HG03097 (cell line): ENCODE measurements at regions not wholly inside any gene's neighbourhood (a gene's known extent, or its start where the extent isn't known, plus 50 kb on each side); places are given as distances from the start of the nearest gene placed in this dataset.

Experiments
- ATAC-seq: cut with Tn5 transposase; IDR thresholded peaks from one replicate; pipeline ENCODE4 v1.9.1; 2021; ENCODE audit not compliant: unreplicated experiment, low FRiP score

DNA sequence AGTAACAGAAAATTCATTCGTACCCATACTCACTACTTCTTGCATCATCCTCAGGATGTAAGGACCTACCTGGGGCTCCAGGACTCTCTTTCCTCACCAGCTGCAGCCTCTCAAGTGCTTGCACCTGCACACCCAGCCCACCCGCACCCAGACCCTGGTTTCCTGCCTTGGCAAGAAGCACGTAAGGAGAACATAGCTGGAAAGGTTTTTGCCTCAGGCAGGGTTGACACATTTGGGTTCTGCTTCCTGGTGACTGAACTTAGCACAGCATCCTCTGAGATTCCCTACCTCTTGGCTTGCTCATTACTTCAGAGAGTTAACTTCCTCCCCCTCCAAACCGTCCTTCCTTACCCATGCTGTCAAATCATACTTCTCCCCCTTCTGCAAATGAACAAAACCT lies 556.9 kb downstream of the CD83 start:
- no peak for ATAC-seq

DNA sequence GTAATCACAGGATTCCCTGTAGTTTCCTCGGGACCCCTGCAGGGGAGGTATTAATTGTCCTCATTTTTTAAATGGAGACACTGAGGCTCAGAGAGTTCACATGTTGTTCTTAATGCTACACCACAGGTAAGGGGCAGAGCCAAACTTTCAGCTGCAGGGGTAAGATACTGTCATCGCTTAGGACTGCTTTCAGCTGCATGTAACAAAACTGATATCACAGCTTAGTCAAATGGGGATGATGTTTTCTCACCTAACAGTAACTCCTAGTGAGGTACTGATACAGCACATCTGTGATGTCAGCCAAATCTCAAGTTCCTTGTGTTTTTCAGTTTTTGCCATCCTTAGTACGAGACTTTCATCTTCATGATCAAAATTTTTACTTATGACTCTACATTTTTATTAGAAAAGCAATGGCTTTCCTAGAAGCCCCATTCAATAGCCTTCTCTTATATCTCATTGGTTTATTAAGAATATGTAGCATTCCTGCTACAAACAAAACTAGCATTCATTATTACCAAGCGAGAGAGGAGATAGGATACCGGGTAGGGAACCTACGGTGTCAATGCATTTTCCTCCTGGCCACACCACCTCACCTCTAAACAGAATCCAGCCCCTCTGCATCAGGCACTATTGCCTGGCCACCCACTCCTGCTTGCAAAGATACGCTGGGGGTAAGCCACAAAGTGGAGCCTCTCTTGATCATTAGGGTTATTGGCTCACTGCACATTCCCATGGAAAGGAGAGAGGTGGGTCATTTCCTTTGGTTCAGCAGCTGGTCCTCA lies 557.5 kb downstream of the CD83 start:
- ATAC-seq = no peak

DNA sequence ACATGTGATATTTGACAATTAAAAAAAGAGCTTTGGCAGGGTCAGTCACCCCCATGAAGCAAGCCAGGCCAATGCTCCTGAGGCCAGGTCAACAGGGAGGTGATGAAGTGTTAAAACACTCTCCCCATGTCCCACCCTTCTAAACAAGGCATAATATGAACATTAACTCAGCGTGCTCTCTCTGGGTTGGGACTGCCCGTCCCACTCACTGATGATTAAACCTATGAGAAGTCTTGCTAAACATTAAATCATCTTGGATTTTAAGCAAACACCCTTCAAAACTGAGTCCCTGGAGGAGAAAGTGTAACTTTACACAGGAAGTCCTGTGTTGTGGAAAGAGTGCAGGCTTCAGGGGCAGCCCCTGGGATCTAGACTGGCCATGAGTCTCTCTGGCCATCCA lies 558.5 kb downstream of the CD83 start:
- ATAC-seq = no peak

DNA sequence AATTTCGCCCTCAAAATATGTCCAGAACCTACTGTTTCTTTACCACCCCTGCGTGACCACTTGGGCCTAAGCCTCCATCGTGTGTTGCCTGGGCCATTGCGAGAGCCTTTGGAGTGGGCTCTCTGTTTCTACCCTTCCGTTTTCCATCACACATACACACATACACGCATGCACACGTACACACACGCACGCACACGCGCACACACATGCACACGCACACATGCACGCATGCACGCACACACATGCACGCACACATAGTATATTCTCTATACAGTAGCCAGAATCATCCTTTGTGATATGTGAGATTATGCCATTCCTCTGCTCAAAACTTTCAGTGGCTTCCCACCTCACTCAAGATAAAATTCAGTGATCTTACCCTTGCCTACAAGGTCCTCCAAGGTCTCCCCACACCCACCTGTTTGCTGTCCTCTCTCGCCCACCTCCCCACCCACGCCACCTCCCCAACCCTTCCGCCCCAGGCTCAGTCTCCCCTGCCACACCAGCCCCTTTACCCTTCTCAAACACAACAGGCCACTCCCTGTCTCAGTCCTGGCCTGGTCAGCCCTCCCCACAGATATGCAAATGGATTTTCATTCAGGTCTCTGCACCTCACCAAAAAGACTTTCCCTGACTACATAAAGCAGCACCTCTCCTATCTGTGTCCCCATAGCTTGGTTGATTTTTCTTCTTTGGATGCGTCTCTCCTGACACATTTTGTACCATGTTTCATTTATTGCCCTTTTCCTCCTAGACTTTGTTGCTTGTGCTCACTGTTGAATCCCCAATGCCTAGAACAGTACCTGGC lies 559.6 kb downstream of the CD83 start:
- ATAC-seq = no peak

DNA sequence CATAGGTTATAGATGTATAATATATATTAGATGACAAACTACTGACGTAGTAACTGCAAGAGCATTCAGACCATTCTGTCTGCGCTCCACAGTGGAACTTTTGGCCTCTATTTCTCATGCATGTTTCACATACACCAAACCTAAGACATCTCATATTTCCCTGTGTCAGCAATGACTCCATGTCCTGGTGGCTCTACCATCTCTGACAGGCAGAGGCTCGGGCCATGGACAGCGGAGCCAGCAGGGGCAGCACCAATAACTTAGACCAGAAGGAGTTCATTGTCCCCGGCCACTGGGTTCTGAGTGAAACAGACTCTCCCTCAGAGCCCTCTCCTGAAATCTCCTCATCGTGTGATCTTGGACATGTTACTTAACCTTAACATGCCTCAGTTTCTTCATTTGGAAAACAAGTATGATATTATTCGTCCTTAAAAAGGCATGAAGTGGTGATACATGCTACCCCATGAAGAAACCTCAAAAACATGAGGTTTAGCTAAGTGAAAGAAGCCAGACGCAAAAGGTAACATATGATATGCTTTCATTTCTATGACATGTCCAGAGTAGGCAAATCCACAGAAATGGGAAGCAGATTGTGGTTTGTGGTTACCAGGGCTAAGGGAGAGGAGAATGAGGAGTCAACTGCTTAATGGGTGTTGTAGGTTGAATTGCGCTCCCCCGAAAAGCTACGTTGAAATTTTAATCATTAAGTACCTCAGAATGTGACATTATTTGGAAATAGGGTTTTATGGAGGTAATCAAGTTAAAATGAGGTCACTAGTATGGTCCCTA lies 564.0 kb upstream of the JARID2 start:
- no peak for ATAC-seq

DNA sequence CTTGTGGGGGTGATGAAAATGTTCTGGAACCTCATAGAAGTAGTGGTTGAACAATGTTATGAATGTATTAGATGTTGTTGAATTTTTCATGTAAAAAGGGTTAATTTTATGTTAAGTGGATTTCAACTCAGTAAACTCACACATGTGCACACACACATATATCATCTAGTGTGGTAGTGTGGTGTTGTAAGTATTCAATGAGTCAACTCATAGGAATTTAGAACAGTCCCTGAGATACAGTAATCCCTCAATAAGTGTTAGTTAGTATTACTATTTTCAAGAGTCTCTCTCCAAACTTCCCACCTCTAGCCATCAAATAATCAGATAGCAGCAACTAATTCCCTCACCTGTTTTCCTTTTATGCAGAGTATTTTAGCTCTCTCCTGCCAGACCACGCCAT lies 563.1 kb upstream of the JARID2 start:
- no peak for ATAC-seq

DNA sequence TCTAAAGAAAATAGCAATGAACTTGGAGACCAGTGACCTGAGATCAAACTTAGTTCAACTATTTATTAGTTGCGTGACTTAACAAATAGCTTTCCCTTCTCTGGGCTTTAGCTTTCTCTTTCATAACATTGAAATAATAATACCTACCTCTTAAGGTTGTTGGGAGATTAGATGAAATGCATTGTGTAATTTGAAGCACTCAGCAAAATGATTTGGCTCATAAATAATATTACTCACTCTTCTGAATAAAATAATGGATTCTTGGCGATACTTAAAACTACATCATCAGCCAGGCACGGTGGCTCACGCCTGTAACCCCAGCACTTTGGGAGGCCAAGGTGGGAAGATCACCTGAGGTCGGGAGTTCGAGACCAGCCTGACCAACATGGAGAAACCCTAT lies 556.2 kb upstream of the JARID2 start:
- no peak for ATAC-seq

DNA sequence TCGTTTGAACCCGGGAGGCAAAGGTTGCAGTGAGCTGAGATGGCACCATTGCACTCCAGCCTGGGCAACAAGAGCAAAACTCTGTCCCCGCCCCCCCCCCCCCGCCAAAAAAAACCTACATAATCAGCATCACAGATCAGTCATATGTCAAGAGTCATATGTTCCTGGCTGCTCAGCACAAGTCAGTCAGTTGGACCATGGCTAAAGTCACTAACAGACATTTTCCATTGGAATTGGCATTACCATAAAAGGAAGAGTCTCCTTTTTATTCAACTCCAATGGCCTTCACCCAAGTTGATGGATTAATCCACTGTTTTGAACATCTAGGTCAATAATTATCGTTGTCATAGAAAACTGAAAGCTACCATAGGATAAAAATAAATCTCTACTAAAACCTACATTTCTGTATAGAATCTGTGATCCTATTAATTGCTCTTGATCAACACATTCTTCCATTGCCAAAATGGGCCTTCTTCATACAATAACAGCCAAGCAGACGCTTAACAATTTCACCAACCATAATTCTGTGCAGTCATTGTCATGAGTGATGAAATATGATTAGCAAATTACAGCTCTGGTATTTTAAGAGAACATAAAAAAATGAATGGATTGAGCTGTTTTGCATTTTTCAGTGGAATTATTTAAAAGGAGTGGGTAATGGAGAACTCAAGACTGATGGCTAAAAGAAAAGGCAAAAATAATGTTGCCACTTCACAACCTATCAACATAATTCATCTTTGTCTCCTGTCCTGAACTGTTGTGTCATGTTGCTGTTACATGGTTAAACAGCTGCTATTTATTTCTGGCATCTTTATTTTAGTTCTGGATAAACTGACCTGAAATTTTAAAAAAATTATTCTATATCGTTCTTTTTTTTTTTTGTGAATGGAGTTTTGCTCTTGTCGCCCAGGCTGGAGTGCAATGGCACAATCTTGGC lies 555.5 kb upstream of the JARID2 start:
- ATAC-seq = no peak

DNA sequence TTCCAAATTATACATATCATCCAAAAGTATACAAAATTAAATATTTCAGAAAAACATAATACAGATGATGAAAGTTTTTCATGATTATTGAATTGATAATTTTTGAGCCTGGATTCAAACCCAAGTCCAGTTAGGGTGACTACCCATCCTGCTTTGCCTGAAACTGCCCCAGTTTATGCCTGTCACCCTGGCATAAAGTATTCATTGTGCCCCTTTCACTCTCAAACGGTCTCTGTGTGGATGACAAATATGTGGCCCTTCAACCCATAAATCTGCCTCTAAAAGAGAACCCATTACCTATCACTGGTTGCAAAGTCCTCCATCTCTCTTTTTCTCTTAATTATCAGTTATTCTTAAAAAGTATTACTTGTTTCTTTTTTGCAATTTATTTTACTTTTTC lies 553.7 kb upstream of the JARID2 start:
- no peak for ATAC-seq

DNA sequence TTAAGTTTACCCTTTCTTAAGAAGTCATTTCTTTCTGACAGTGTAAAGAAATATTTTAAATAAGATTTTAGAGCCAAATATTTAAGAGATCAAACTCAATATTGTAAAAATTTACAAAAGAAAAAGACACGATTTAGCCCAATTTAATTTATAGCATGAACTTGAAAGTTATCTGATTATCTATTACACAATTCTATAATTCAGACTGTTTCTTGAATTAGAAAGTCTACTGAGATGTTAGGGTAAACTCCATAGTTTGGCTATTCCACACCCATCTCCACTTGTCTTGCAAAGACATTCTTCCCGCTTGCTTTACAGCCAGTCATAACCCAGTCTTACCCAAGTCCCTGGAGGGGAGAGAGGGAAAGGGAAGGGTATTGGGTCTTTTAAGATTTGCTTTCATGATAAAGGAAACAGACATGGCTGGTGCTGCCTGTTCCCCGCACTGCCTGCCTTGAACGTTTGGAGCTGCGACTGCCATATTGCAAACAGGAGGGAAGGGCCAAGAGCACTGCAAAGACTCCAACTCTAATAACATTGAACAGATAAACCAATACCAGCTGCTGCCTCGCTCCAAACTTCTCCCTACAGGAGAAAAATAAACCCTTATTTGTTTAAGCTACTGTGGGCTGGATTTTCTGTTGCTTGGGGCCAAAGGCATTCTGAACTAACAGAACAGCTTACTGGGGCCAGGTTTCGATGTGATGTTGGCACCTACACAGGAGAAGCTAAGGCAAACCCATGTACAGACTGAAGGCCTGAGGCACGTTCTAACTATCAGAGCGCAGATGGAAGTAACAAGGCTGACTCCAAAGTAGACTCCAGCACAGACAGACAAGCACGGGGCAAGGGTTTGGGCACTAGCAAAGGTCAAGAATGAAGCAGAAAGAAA lies 552.3 kb upstream of the JARID2 start:
- ATAC-seq = no peak

DNA sequence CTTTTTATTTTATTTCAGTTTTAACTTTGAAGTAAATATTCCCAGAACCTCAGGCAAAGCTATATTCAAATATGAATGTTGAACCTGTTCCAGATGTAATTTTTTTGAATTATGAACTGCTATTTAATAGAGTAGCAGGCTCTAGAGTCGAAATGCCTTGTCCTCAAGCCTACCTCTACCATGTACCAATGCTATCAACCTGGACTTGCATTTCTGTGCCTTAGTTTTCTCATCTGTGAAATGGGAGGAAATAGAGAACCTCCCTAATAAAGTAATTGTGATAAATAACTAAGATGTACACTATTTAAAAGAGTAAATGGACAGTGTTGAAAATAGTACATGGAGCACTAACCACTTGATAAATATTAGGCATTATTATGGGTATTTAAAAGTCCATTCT lies 551.6 kb upstream of the JARID2 start:
- no peak for ATAC-seq

DNA sequence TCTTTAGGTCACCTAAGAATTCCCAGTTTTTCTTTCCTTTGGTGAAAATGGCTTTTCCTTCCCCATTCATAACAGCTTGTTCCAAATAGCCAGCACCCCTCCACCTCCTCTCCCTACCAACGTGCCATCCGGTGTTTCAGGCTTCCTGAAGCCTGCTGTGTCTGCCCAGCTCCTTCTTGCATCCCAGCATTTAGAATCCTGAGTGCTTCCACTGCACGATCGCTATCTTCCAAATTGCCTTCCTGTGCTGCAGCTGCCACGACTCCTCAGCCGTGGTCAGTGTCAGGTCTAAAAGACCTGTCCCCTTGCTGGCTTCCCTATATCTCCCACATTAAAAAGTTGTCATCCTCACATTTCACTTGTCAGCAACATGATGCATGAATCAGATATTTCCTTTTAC lies 550.3 kb upstream of the JARID2 start:
- no peak for ATAC-seq

DNA sequence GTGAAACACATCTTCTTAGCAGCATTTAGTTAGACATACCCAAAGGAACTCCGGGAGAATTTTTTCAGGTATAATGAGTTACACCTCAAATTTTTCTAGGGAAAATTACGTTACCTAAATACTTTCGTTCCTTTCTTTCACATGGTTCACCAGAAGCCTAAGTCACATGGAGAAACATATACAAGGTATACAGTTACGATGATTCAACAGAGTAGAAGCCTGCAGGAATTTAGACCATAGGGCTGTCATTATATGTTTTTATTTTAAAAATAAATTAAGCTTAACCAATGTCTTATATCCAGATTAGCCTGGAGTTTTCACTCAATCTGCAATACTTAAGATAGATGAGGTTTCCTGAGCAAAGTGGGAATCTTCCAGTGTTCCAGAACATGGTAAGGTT lies 549.5 kb upstream of the JARID2 start:
- no peak for ATAC-seq

DNA sequence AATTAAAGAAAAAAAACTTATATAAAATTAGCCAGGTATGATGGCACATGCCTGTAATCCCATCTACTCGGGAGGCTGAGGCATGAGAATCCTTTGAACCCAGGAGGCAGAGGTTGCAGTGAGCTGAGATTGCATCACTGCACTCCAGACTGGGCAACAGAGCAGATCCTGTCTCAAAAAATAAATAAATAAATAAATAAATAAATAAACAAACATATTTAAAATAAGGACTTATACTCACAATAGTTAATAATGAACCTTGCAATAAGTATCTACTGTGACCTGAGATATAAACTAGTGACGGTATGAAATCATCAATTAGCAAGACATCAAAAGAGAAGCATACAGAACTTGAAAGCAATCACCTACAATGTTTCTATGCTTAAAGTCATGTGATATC lies 548.4 kb upstream of the JARID2 start:
- no peak for ATAC-seq

DNA sequence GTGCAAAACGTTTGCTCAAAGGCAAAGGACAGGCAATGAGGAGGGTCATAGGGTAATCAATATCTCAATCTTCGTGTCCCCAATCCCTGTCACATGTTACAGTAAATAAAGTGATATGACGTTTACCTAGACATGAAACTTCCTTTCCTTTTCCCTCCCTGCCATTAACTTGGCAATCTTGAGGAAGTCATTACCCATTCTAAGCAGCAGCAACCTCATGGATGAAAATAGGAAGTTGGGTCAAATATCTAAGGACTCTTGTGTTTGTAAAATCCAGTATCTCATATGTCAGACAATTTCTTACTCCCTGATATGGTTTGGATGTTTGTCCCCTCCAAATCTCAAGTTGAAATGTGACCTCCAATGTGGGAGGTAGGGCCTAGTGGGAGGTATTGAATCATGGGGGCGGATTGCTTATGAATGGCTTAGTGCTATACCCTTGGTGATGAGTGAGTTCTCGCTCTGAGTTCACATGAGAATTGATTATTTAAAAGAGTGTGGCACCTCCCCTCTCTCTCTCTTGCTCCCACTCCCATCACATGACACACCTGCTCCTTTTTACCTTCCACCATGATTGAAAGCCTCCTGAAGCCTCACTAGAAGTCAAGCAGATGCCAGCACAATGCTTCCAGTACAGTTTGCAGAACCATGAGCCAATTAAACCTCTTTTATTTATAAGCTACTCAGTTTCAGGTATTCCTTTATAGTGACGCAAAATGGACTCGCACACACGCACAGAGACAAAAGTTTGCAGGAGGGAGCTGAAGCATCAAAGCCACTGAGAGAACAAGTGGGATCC lies 545.9 kb upstream of the JARID2 start:
- no peak for ATAC-seq

DNA sequence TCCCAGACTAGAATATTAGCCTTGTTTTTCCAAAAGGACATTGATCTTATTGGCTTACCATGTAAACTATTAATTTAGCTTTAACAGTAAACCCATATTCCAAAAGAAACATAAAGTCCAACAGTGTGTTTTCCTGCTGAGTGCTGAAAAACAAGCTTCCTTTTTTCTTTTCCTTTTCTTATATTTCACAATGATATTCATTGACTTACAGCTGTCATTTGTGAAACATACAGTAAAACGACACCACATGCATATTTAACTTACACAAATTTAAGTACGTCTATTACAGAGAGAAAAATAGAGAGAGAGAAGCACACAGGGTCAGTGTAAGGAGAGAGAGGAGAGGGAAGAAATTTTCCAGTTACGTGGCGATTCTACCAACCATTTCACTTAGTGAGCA lies 543.9 kb upstream of the JARID2 start:
- no peak for ATAC-seq

DNA sequence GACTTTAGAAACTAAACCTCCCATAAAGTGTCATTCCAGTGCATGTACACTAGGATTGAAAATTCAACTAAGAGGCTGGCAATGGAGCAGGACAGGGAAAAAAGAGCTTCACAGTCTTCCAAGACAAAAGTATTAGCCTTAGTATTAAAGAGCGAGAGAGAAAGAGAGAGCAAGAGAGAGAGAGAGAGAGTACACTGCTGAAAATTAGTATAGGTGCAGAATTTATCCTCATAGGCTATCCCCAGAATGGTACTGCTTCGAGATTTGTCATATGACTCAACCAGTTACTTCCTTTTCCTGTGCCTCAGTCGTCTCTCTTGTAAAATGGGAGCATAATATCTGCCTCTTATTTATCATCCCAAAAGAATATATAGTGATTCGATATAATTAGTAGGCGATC lies 543.2 kb upstream of the JARID2 start:
- ATAC-seq = no peak

DNA sequence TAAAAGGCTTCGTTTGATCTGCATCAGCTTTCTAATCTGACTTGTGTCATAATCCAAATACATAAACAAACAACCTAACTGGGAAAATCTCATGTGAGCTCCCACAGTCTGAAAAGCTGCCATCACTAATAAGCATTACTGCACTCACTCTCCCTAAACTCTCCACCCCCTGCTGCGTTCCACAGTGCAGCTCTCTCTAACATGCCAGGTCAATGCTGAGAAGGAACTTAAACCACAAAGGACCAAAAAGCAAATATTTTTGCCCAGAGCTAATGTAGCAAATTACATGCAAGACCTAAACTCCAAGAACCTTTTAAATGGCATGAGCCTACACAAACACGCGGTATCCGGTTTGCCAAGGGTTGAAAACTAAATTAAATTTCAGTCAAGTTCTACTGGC lies 542.3 kb upstream of the JARID2 start:
- no peak for ATAC-seq
